GM12878 (cell line): ENCODE measurements at regions not wholly inside any gene's neighbourhood (a gene's known extent, or its start where the extent isn't known, plus 50 kb on each side); places are given as distances from the start of the nearest gene placed in this dataset.

ENCODE experiments used
- CUX1 ChIP-seq: IDR thresholded peaks from 2 replicates; pipeline ENCODE4 v1.6.1; 2012; ENCODE audit warnings: improper control_type of control experiment, low read depth, low read length; ENCODE audit not compliant: insufficient replicate concordance
- GABPA ChIP-seq: IDR thresholded peaks from 2 replicates; pipeline ENCODE4 v1.6.1; 2014; ENCODE audit warnings: antibody characterized with exemption, low read depth, mild to moderate bottlenecking, inconsistent platforms
- GATAD2B ChIP-seq: fragments of 450-650 bp; conservative IDR thresholded peaks from 2 replicates; pipeline ENCODE4 v1.6.1; 2017; ENCODE audit warnings: low read depth, mild to moderate bottlenecking, moderate library complexity
- MYC ChIP-seq: IDR thresholded peaks from 2 replicates; pipeline ENCODE4 v1.6.1; 2011; ENCODE audit warnings: mild to moderate bottlenecking, low read length, moderate library complexity, inconsistent platforms; ENCODE audit not compliant: insufficient read depth, insufficient replicate concordance, insufficient read length, severe bottlenecking
- NKRF ChIP-seq: fragments of 450-650 bp; conservative IDR thresholded peaks from 2 replicates; pipeline ENCODE4 v1.6.1; 2017; ENCODE audit warnings: mild to moderate bottlenecking, moderate library complexity
- WRNIP1 ChIP-seq: IDR thresholded peaks from 2 replicates; pipeline ENCODE4 v1.6.1; 2011; ENCODE audit warnings: low read depth, low read length, improper control_type of control experiment, borderline replicate concordance
- ZBTB11 ChIP-seq: fragments of 450-650 bp; formaldehyde crosslinking; IDR thresholded peaks from 2 replicates; pipeline ENCODE4 v1.5.0; 2022; ENCODE audit warnings: mild to moderate bottlenecking, missing genetic modification characterization
- ZNF217 ChIP-seq: fragments of 450-650 bp; IDR thresholded peaks from 2 replicates; pipeline ENCODE4 v1.6.1; 2017; ENCODE audit warnings: antibody characterized with exemption, mild to moderate bottlenecking

DNA sequence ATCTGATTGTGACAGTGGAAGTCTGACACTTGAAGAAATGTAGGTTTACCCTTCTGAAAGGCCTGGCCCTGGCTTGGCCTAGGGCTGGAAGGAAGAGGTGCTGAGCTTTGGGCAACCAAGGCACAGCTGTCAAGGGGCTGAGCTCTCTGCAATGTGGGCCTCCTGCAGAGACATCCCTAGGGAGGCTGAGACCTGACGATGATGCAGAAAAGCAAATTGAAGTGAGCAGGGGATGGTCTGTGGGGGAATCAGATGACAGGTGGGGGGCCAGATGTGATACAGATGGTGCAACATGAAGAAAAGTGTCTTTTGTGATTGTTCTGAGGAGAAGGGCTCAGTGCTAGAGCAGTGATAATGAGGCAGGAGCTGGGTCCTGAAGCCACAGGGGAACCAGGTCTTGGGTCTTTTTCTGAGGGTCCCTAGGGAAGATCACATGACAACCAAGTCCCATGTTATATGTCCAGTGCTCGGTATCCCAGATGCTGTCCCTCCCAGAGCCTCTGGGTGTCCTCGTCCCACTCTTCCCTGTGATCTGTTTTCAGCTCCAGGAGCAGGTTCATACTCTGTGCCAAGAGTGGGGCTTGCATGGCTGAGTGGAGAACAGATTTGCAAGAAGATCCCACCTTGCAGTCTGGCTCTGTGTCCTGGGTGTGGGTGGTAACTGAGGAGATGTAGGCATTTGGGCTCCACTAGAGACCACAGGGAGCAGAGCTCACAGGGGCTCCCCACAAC, 79.9 kb upstream of the VPREB1 start (continued):
- TF ChIP-seq CUX1: no peak
- no peak for TF ChIP-seq ZNF217
- TF ChIP-seq GATAD2B: no peak
- no peak for TF ChIP-seq ZBTB11
- no peak for TF ChIP-seq GABPA
- TF ChIP-seq WRNIP1: no peak
- no peak for TF ChIP-seq NKRF
- TF ChIP-seq MYC: no peak
